PC-9 (cell line): ENCODE measurements at regions not wholly inside any gene's neighbourhood (a gene's known extent, or its start where the extent isn't known, plus 50 kb on each side); places are given as distances from the start of the nearest gene placed in this dataset.

ENCODE experiments used
- CTCF ChIP-seq: fragments of 200-600 bp; sonication (generic); conservative IDR thresholded peaks from 2 replicates; pipeline ENCODE4 v1.6.1; 2017; ENCODE audit warnings: mixed run types, antibody characterized with exemption, mild to moderate bottlenecking, moderate library complexity
- EZH2 ChIP-seq: fragments of 200-600 bp; sonication (generic); IDR thresholded peaks from 2 replicates; pipeline ENCODE4 v1.8.0; 2017; ENCODE audit warnings: antibody characterized with exemption, low read depth

DNA sequence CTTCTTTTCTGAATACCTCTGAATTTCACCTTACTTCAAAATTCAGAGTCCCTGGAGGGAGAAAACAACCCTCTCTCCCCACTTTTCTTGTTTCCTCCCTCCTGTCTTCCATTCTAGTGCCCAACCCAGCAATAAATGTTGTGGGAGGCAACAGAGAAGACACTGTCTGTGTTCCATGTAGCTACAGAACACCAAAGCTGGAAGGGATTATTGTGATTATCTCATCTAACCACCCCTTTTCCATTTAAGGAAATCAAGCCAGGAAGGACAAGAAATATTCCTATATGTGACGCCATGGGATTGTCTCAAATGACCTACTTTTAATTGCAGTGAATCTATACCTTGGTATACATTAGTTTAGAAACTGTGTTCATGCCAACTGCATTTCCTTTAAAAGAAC is 476.6 kb upstream of the TNC start:
- TF ChIP-seq CTCF (no peak), EZH2 (no peak)
